ENCODE measurements at regions not wholly inside any gene's neighbourhood (a gene's known extent, or its start where the extent isn't known, plus 50 kb on each side); places are given as distances from the start of the nearest gene placed in this dataset.

DNA sequence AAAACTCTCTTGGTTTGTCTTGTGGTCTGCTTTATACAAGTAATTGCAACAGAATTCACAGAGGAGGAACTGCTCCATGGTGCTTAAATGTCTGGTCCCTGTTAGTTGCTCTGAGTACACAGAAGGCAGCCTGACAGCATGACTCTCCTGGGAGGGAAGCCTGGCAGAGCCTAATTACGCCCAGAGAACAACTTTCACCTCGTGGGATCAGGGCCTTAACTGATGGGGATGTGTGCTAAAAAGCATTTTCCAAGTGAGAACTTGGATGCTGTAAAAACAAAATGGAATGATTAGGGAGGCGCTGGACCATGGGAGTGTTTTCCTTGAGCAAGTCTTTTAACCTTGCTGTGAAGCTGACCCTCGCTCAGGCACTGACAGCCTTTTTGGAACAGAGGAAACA is 154.0 kb upstream of the TENM4 start:
- Histone ChIP-seq H3K9me3 (ENCODE audit: insufficient read depth in 2 of 2, low read depth in 1 of 2, low read length in 1 of 2) (no peaks in the 10 kb centered on the region), H3K4ac (replicated peaks; ENCODE audit: insufficient read length, low read depth, low read length) (no peak overlapping the region), H4K8ac (ENCODE audit: extremely low read depth, insufficient read depth, low read length) (no peak overlapping the region), H3K27ac (ENCODE audit: low read depth, low read length) (no peak overlapping the region), H3K79me1 (ENCODE audit: low read depth, low read length) (no peaks in the 10 kb centered on the region), H3K23me2 (ENCODE audit: low read depth, low read length) (no peaks in the 10 kb centered on the region), H3K9ac (replicated peaks in 1 of 4; ENCODE audit: extremely low read depth in 1 of 4, low read depth in 3 of 4, low read length in 3 of 4) (no peak overlapping the region), H3K79me2 (ENCODE audit: control insufficient read depth in 1 of 2, insufficient read depth in 2 of 2, low read length in 2 of 2) (no peaks in the 10 kb centered on the region), H3K23ac (ENCODE audit: insufficient read length) (no peak overlapping the region), H3K4me3 (ENCODE audit: extremely low read depth in 1 of 4, insufficient read depth in 2 of 4, low read depth in 3 of 4, low read length in 4 of 4) (no peak overlapping the region), H3K4me2 (ENCODE audit: insufficient read depth in 1 of 2, low read depth in 2 of 2, low read length in 2 of 2) (no peak overlapping the region), H2BK5ac (ENCODE audit: low read depth, low read length) (no peak overlapping the region), H3K56ac (replicated peaks; ENCODE audit: insufficient read length, low read depth, low read length) (no peak overlapping the region), H3K36me3 (ENCODE audit: control insufficient read depth in 2 of 4, insufficient read depth in 4 of 4, low read length in 3 of 4) (no peaks in the 10 kb centered on the region), H2AK5ac (ENCODE audit: low read depth, low read length) (no peak overlapping the region), H3K4me1 (replicated peaks in 1 of 4; ENCODE audit: control insufficient read depth in 3 of 4, insufficient read depth in 4 of 4, low read length in 3 of 4) (no peaks in the 10 kb centered on the region), H2BK120ac (replicated peaks; ENCODE audit: low read depth, low read length) (no peak overlapping the region), H4K91ac (replicated peaks; ENCODE audit: insufficient read length, low read length) (no peak overlapping the region), H4K20me1 (replicated peaks in 1 of 2; ENCODE audit: control insufficient read depth in 1 of 2, insufficient read depth in 2 of 2, low read length in 2 of 2) (no peaks in the 10 kb centered on the region), H2BK12ac (ENCODE audit: low read depth, low read length) (no peak overlapping the region), H2BK20ac (ENCODE audit: low read length) (no peak overlapping the region), H4K5ac (ENCODE audit: insufficient read length, low read depth, low read length) (no peak overlapping the region), H2BK15ac (ENCODE audit: low read length) (no peak overlapping the region), H2AFZ (ENCODE audit: low read length) (no peak overlapping the region), H3K14ac (ENCODE audit: insufficient read length) (no peak overlapping the region), H3K27me3 (replicated peaks in 1 of 4; ENCODE audit: control insufficient read depth in 3 of 4, extremely low read depth in 1 of 4, insufficient read depth in 3 of 4, low read length in 3 of 4) (no peaks in the 10 kb centered on the region), H3K18ac (ENCODE audit: extremely low read depth, low read length) (no peak overlapping the region)
- no peak for FAIRE-seq
- TF ChIP-seq JUN (IDR thresholded peaks at IDR 0.05; ENCODE audit: low read depth, low read length) (no peak), SP1 (IDR thresholded peaks at IDR 0.05; ENCODE audit: low read depth, low read length) (no peak), JUND (IDR thresholded peaks at IDR 0.05; ENCODE audit: low read length) (no peak), SRF (IDR thresholded peaks at IDR 0.05; ENCODE audit: low read depth, low read length) (no peak)
- CTCF ChIA-PET (ENCODE audit: partially characterized antibody), result no interaction called here
- POLR2A ChIA-PET (ENCODE audit: partially characterized antibody), result no interaction called here
- WGBS, 2 experiments (ENCODE audit: extremely low coverage in 1 of 2, insufficient coverage in 1 of 2, insufficient read length in 1 of 2, insufficient replicate concordance in 2 of 2, low coverage in 1 of 2, low lambda C conversion rate in 2 of 2, missing lambda C conversion rate in 1 of 2), result 90% methylated on average over 4 of the region's 4 CpGs; no CpG with 5 or more reads in 1 of the 2 experiments
- no peak for DNase-seq (ENCODE audit: low read depth in 1 of 2, low spot score in 2 of 2)

Data from H1 (cell line).